ENCODE measurements at regions not wholly inside any gene's neighbourhood (a gene's known extent, or its start where the extent isn't known, plus 50 kb on each side); places are given as distances from the start of the nearest gene placed in this dataset.

- FAIRE-seq, result no peak
- Histone ChIP-seq H3K36me3 (ENCODE audit: control insufficient read depth in 2 of 2, extremely low read depth in 1 of 2, insufficient read depth in 2 of 2, low read length in 2 of 2) (no peaks in the 10 kb centered on the region), H3K9ac (replicated peaks; ENCODE audit: extremely low read depth, insufficient read depth, low read length) (no peak overlapping the region), H3K27ac (ENCODE audit: insufficient read depth, low read depth, low read length) (no peak overlapping the region), H3K4me2 (ENCODE audit: insufficient read depth, low read length) (no peak overlapping the region), H3K4me3 (replicated peaks in 1 of 3; ENCODE audit: insufficient read depth in 1 of 3, low read depth in 1 of 3, low read length in 3 of 3) (no peak overlapping the region), H2AFZ (ENCODE audit: low read depth, low read length) (no peak overlapping the region), H3K4me1 (ENCODE audit: control insufficient read depth, extremely low read depth, insufficient read depth, low read length) (no peaks in the 10 kb centered on the region), H3K79me2 (ENCODE audit: control insufficient read depth, insufficient read depth, low read length) (no peaks in the 10 kb centered on the region), H3K27me3 (ENCODE audit: control insufficient read depth in 2 of 2, insufficient read depth in 2 of 2, low read length in 2 of 2) (no peaks in the 10 kb centered on the region), H3K9me3 (replicated peaks; ENCODE audit: control insufficient read depth, insufficient read depth, low read length) (no peaks in the 10 kb centered on the region), H3K9me1 (replicated peaks; ENCODE audit: control insufficient read depth, extremely low read depth, insufficient read depth, low read length) (no peaks in the 10 kb centered on the region), H4K20me1 (replicated peaks; ENCODE audit: control insufficient read depth, extremely low read depth, insufficient read depth, low read length) (no peaks in the 10 kb centered on the region)
- intact Hi-C loops (cut with micrococcal nuclease), result no loop called here
- no TSS peak for BruUV-seq (replicated peaks)
- no peak for DNase-seq (ENCODE audit: low read depth, low spot score)
- no peak for TF ChIP-seq CTCF (IDR thresholded peaks at IDR 0.05; ENCODE audit: extremely low read depth in 1 of 2, insufficient read depth in 1 of 2, low read depth in 1 of 2, low read length in 2 of 2)
- TF ChIP-seq JUN (IDR thresholded peaks at IDR 0.05; ENCODE audit: borderline replicate concordance, insufficient read depth, insufficient read length, low read depth), result no peak
- TF ChIP-seq EZH2 (IDR thresholded peaks at IDR 0.05; ENCODE audit: borderline replicate concordance, low read depth, low read length, severe bottlenecking), result no peak
- TF ChIP-seq MYC (IDR thresholded peaks at IDR 0.05; ENCODE audit: low read depth, low read length), result no peak
- TF ChIP-seq POLR2AphosphoS5 (IDR thresholded peaks at IDR 0.05; ENCODE audit: insufficient read depth, low read depth, low read length), result no peak
- TF ChIP-seq POLR2A (IDR thresholded peaks at IDR 0.05; ENCODE audit: low read depth, low read length), result no peak
- no peak for TF ChIP-seq MAX (IDR thresholded peaks at IDR 0.05; ENCODE audit: insufficient read depth, insufficient read length)
- TF ChIP-seq FOS (IDR thresholded peaks at IDR 0.05; ENCODE audit: borderline replicate concordance, insufficient read depth, low read length), result no peak
- TF ChIP-seq GATA2 (IDR thresholded peaks at IDR 0.05; ENCODE audit: insufficient read depth, insufficient read length, low read depth, low read length), result no peak
- ChIA-PET CTCF (no interaction called here), POLR2A (no interaction called here)
- dilution Hi-C loops (cut with MboI; ENCODE audit: extremely low pct_ligation_motif_present, low sequenced_read_pairs), result no loop called here
These were observed 97.2 kb upstream of the PRR23E start for GRCh38 chr3:127095774-127096173.
